ENCODE measurements at regions not wholly inside any gene's neighbourhood (a gene's known extent, or its start where the extent isn't known, plus 50 kb on each side); places are given as distances from the start of the nearest gene placed in this dataset.

DNA sequence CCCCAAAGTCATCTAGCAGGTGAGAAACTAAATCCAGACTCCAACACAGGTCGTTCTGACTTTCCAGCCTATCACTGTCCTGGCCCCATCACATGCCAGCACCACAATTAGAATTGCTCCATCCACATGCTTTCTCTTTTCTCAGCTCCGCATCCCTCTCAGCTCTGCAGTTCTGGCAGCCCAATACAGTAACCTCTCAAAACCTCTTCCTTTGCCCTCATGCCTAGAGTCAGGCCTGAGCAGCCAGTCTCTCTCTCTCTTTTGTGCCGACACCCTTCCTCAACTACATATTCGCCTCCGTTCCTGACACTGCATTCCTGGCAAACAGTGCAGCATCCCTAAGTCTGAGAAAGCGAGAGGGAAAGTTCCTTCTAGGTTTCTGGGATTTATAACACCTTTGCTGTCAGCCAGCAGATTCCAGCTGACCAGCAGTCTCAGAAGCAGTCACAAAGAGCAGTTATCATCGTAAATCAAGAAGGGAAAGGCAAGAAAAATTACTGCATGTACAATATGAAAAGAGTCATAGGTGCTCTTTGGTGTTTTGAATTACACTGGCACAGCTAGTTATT is 258.0 kb downstream of the FAT3 start:
- no peak overlapping the region for H3K9ac ChIP-seq
- TF ChIP-seq, protein P1, sequence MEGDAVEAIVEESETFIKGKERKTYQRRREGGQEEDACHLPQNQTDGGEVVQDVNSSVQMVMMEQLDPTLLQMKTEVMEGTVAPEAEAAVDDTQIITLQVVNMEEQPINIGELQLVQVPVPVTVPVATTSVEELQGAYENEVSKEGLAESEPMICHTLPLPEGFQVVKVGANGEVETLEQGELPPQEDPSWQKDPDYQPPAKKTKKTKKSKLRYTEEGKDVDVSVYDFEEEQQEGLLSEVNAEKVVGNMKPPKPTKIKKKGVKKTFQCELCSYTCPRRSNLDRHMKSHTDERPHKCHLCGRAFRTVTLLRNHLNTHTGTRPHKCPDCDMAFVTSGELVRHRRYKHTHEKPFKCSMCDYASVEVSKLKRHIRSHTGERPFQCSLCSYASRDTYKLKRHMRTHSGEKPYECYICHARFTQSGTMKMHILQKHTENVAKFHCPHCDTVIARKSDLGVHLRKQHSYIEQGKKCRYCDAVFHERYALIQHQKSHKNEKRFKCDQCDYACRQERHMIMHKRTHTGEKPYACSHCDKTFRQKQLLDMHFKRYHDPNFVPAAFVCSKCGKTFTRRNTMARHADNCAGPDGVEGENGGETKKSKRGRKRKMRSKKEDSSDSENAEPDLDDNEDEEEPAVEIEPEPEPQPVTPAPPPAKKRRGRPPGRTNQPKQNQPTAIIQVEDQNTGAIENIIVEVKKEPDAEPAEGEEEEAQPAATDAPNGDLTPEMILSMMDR (conservative IDR thresholded peaks at IDR 0.05; ENCODE audit: low read depth, low read length) = no peak
- no peaks in the 10 kb centered on the region for H3K79me2 ChIP-seq (ENCODE audit: insufficient read depth, low read depth)
- no peaks in the 10 kb centered on the region for H3K36me3 ChIP-seq (ENCODE audit: insufficient read depth)
- H3K4me3 ChIP-seq (IDR thresholded peaks at IDR 0.05; ENCODE audit: insufficient read depth, low read depth, low read length) = no peak overlapping the region
- H3K27me3 ChIP-seq (ENCODE audit: insufficient read depth, low read depth) = no peaks in the 10 kb centered on the region
- no peak overlapping the region for H3K27ac ChIP-seq
- no peaks in the 10 kb centered on the region for H4K20me1 ChIP-seq (ENCODE audit: insufficient read depth)
- no peak overlapping the region for H3K4me2 ChIP-seq
- no peak overlapping the region for H2AFZ ChIP-seq (ENCODE audit: low read depth)
- no peaks in the 10 kb centered on the region for H3K4me1 ChIP-seq (ENCODE audit: low read depth, poor library complexity, severe bottlenecking)

DNA sequence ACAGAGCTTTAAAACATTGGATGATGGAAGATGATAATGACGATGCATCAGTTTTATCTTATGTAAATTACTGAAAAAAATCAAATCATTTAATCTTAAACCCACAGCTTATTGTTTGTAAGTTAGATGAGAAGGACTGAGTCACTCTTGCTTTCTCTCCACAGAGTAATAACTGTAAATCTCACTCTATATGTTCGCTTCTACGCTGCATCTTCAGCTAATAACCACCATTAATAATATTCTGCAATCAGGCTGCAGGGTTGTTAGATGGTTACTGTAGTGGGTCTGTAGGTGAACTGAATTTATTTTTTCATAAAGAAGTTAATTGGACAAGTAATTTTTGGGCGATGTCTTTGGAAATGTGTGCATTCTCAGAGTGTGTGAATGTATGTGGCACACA is 260.0 kb downstream of the FAT3 start:
- no peak overlapping the region for H3K27ac ChIP-seq
- no peak overlapping the region for H3K9ac ChIP-seq
- no peaks in the 10 kb centered on the region for H3K4me1 ChIP-seq (ENCODE audit: low read depth, poor library complexity, severe bottlenecking)
- no peaks in the 10 kb centered on the region for H3K27me3 ChIP-seq (ENCODE audit: insufficient read depth, low read depth)
- no peaks in the 10 kb centered on the region for H3K79me2 ChIP-seq (ENCODE audit: insufficient read depth, low read depth)
- no peak overlapping the region for H2AFZ ChIP-seq (ENCODE audit: low read depth)
- no peaks in the 10 kb centered on the region for H3K36me3 ChIP-seq (ENCODE audit: insufficient read depth)
- TF ChIP-seq, protein P1 (conservative IDR thresholded peaks at IDR 0.05; ENCODE audit: low read depth, low read length) = no peak
- H3K4me2 ChIP-seq = no peak overlapping the region
- no peak overlapping the region for H3K4me3 ChIP-seq (IDR thresholded peaks at IDR 0.05; ENCODE audit: insufficient read depth, low read depth, low read length)
- H4K20me1 ChIP-seq (ENCODE audit: insufficient read depth) = no peaks in the 10 kb centered on the region

DNA sequence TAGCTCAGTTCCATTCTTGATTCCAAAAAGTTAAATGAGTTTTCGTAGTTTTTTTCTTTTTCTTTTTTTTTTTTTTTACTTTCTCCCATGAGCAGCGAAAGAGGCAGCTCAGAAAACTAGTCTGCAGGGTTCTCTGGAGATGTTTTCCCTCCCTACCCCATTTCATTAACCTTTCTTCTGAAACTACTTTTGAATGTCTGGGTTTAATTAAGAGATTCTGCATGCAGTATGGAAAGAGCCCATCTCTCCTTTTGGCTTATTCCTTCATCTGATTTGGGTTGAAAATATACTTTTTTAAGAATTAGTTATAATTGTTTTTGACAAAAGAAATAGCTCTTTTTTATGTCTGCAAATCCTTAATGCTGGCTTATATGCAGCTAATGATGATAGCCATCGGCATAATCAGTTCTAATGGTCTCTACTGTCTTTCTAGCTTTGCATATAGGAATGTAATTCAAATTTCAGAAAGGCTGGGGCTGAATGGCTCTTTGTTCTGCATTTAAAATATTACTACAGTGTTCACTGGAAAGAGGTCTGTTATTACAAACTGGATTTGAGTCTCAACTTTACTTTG is 265.3 kb downstream of the FAT3 start:
- Histone ChIP-seq H2AFZ (ENCODE audit: low read depth) (no peak overlapping the region), H3K4me3 (IDR thresholded peaks at IDR 0.05; ENCODE audit: insufficient read depth, low read depth, low read length) (no peak overlapping the region), H3K4me2 (no peak overlapping the region), H4K20me1 (ENCODE audit: insufficient read depth) (no peaks in the 10 kb centered on the region), H3K79me2 (ENCODE audit: insufficient read depth, low read depth) (no peaks in the 10 kb centered on the region), H3K4me1 (ENCODE audit: low read depth, poor library complexity, severe bottlenecking) (no peaks in the 10 kb centered on the region), H3K27ac (no peak overlapping the region), H3K36me3 (ENCODE audit: insufficient read depth) (no peaks in the 10 kb centered on the region), H3K27me3 (ENCODE audit: insufficient read depth, low read depth) (no peaks in the 10 kb centered on the region), H3K9ac (no peak overlapping the region)
- TF ChIP-seq, protein P1 (conservative IDR thresholded peaks at IDR 0.05; ENCODE audit: low read depth, low read length) = no peak

DNA sequence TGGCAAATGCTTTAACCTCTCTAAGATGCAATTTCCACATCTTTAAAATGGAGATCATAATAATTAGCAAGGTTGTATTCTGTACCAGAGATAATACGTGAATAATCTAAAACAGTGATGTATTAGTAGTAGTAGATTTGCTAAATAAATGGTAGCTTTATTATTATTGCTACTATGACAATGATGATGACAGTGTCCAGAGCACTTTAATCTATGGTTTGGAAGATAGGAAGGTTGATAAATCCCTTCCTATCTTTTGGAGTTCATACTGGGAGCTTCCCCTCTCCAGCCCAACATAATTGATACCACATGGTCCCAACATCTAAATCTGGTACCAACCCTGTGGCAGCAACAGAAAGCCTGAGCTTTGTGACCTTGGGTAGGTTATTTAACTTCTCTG is 267.8 kb downstream of the FAT3 start:
- TF ChIP-seq, protein P1 (conservative IDR thresholded peaks at IDR 0.05; ENCODE audit: low read depth, low read length) = no peak
- Histone ChIP-seq H3K79me2 (ENCODE audit: insufficient read depth, low read depth) (no peaks in the 10 kb centered on the region), H3K36me3 (ENCODE audit: insufficient read depth) (no peaks in the 10 kb centered on the region), H2AFZ (ENCODE audit: low read depth) (no peak overlapping the region), H3K27me3 (ENCODE audit: insufficient read depth, low read depth) (no peaks in the 10 kb centered on the region), H3K9ac (no peak overlapping the region), H3K4me3 (IDR thresholded peaks at IDR 0.05; ENCODE audit: insufficient read depth, low read depth, low read length) (no peak overlapping the region), H4K20me1 (ENCODE audit: insufficient read depth) (no peaks in the 10 kb centered on the region), H3K27ac (no peak overlapping the region), H3K4me1 (ENCODE audit: low read depth, poor library complexity, severe bottlenecking) (no peaks in the 10 kb centered on the region), H3K4me2 (no peak overlapping the region)
